Natural killer cell (primary cell): ENCODE measurements at regions not wholly inside any gene's neighbourhood (a gene's known extent, or its start where the extent isn't known, plus 50 kb on each side); places are given as distances from the start of the nearest gene placed in this dataset.

Source experiments
- ATAC-seq, 3 donors: fragments of 150-1000 bp in 2 of 3; fragments of 200-7000 bp in 1 of 3; cut with Tn5 transposase; 1 replicate in 1 of 3; 2 replicates in 2 of 3; pipeline ENCODE4 v1.10.0; 2021; ENCODE audit warnings: mild to moderate bottlenecking in 2 of 3, moderate library complexity in 2 of 3
- DNase-seq, 2 donors: peaks; one replicate each; pipeline versions ENCODE4 v3.0.0 to v3.0.0-alpha.2; 2013 to 2021; ENCODE audit warnings: mixed read lengths in 1 of 2
- H3K27ac ChIP-seq: one replicate; pipeline ENCODE4 v1.5.1; 2013; ENCODE audit warnings: mild to moderate bottlenecking, low read length
- H3K27me3 ChIP-seq: one replicate; pipeline ENCODE4 v1.6.1; 2013; ENCODE audit warnings: low read length; ENCODE audit not compliant: control insufficient read depth, insufficient read depth
- H3K36me3 ChIP-seq: one replicate; pipeline ENCODE4 v1.6.1; 2013; ENCODE audit warnings: low read length; ENCODE audit not compliant: control insufficient read depth, insufficient read depth
- H3K4me1 ChIP-seq: one replicate; pipeline ENCODE4 v1.6.1; 2013; ENCODE audit warnings: low read length; ENCODE audit not compliant: control insufficient read depth, insufficient read depth
- H3K4me3 ChIP-seq: one replicate; pipeline ENCODE4 v1.5.1; 2013; ENCODE audit warnings: low read length
- H3K9me3 ChIP-seq: one replicate; pipeline ENCODE4 v1.6.1; 2013; ENCODE audit warnings: low read length; ENCODE audit not compliant: control insufficient read depth, insufficient read depth
- H3K27ac Mint-ChIP-seq, 2 donors: one replicate each; pipeline ENCODE4 v1.8.0; 2022; ENCODE audit warnings: mild to moderate bottlenecking in 2 of 2, mixed read lengths in 2 of 2, moderate library complexity in 1 of 2
- H3K27me3 Mint-ChIP-seq, 2 donors: one replicate each; pipeline ENCODE4 v1.8.0; 2022; ENCODE audit warnings: low read depth in 2 of 2, mixed read lengths in 2 of 2
- H3K36me3 Mint-ChIP-seq: one replicate; pipeline ENCODE4 v1.8.0; 2022; ENCODE audit warnings: mixed read lengths
- H3K4me1 Mint-ChIP-seq, 2 donors: one replicate each; pipeline ENCODE4 v1.8.0; 2022; ENCODE audit warnings: mixed read lengths in 2 of 2
- H3K4me3 Mint-ChIP-seq: one replicate; pipeline ENCODE4 v1.8.0; 2022; ENCODE audit warnings: mild to moderate bottlenecking, moderate library complexity, mixed read lengths
- H3K9me3 Mint-ChIP-seq, 2 donors: one replicate each; pipeline ENCODE4 v1.8.0; 2022; ENCODE audit warnings: mixed read lengths in 2 of 2
- WGBS: methylation state at CpG from one replicate; pipeline ENCODE4 v1.1.7; 2013; ENCODE audit warnings: missing lambda C conversion rate; ENCODE audit not compliant: insufficient coverage; 5-methylcytosine and 5-hydroxymethylcytosine counted together
- intact Hi-C: fragments of 100-400 bp; cut with micrococcal nuclease; formaldehyde crosslinking; loops from one replicate; pipeline ENCODE4 v1.14.2; 2022
- TF ChIP-seq, protein P1 (sequence below): fragments of 200-600 bp; IDR thresholded peaks from one replicate; pipeline ENCODE4 v1.8.0; 2022; ENCODE audit warnings: antibody characterized with exemption

DNA sequence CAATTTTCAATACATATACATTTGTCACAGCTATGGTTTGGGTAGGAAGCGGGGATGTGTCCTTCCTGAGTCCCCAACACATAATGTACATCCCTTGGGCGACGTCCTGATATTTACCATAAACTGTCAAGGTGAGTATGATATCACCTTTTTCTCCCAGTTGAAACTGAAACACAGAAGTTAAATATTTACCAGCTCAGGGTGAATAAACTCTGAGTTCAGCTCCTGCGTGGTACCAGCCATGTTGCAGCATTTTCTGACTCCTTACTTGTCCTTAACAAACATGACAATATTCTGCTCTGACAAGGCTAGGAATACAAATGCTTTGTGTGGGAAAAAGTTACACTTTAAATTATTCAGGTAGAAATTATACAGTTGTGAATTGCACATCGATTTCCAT, 294.2 kb downstream of the TEX29 start:
- Mint-ChIP-seq H3K4me3 (no peak overlapping the region), H3K4me1 (peaks cover 7 to 8% of the 10 kb centered on the region in 2 donors), H3K27ac (no peak overlapping the region), H3K27me3 (peaks cover 0 to 6% of the 10 kb centered on the region in 2 donors), H3K36me3 (no peaks in the 10 kb centered on the region), H3K9me3 (no peaks in the 10 kb centered on the region)
- ATAC-seq (no peak), DNase-seq (no peak)
- intact Hi-C loops = no loop called here
- Histone ChIP-seq H3K36me3 (no peaks in the 10 kb centered on the region), H3K27ac (no peak overlapping the region), H3K4me1 (no peaks in the 10 kb centered on the region), H3K27me3 (no peaks in the 10 kb centered on the region), H3K9me3 (no peaks in the 10 kb centered on the region), H3K4me3 (no peak overlapping the region)
- 90% methylated on average over 4 of the region's 5 CpGs for WGBS
- TF ChIP-seq, protein P1, sequence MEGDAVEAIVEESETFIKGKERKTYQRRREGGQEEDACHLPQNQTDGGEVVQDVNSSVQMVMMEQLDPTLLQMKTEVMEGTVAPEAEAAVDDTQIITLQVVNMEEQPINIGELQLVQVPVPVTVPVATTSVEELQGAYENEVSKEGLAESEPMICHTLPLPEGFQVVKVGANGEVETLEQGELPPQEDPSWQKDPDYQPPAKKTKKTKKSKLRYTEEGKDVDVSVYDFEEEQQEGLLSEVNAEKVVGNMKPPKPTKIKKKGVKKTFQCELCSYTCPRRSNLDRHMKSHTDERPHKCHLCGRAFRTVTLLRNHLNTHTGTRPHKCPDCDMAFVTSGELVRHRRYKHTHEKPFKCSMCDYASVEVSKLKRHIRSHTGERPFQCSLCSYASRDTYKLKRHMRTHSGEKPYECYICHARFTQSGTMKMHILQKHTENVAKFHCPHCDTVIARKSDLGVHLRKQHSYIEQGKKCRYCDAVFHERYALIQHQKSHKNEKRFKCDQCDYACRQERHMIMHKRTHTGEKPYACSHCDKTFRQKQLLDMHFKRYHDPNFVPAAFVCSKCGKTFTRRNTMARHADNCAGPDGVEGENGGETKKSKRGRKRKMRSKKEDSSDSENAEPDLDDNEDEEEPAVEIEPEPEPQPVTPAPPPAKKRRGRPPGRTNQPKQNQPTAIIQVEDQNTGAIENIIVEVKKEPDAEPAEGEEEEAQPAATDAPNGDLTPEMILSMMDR = no peak

DNA sequence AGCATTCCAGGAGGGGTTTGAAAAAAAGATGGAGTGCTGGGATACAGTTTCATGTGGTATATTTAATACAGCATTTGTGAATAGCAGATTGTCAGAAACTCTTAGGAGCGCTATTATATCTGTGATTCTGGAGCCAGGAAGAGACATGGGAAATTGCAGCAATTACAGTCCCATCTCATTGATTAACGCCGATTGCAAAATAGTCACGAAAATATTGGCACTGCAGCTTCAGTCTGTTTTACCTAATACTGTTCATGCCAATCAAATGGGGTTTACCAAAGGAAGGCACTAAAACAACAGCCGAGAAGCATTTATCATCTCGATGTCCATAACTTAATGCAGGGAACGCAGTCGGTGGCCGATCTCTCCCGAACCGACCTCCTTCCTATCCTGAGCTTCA, 295.8 kb downstream of the TEX29 start:
- Mint-ChIP-seq H3K27ac (no peak overlapping the region), H3K36me3 (no peaks in the 10 kb centered on the region), H3K4me1 (no peaks in the 10 kb centered on the region), H3K9me3 (no peaks in the 10 kb centered on the region), H3K27me3 (peaks cover 0 to 6% of the 10 kb centered on the region in 2 donors), H3K4me3 (no peak overlapping the region)
- TF ChIP-seq, protein P1 = no peak
- intact Hi-C loops = no loop called here
- Histone ChIP-seq H3K4me3 (no peak overlapping the region), H3K27me3 (no peaks in the 10 kb centered on the region), H3K27ac (no peak overlapping the region), H3K4me1 (no peaks in the 10 kb centered on the region), H3K9me3 (no peaks in the 10 kb centered on the region), H3K36me3 (no peaks in the 10 kb centered on the region)
- 92% methylated on average over 11 of the region's 11 CpGs for WGBS
- ATAC-seq (no peak), DNase-seq (no peak)

DNA sequence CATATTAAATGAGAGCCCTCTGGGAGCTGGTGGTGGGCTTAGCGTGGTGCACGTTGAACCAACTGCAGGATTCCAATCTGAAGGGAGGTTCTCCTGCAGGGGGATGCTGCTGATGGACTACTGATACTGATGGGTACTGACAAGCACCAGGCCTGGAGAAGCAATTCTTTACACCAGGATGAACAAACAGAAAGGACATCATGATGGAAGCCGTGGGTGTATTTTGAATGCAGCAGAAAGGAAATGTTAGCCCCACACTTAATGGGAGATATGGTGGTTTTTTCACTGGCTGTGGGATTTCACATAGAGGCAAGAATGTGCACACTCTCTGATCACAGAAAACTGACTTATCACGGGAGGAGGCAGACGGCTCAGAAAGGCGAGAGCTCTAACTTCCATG, 299.7 kb downstream of the TEX29 start:
- Histone ChIP-seq H3K36me3 (no peaks in the 10 kb centered on the region), H3K4me1 (no peaks in the 10 kb centered on the region), H3K9me3 (no peaks in the 10 kb centered on the region), H3K4me3 (no peak overlapping the region), H3K27ac (no peak overlapping the region), H3K27me3 (no peaks in the 10 kb centered on the region)
- intact Hi-C loops = no loop called here
- H3K9me3 Mint-ChIP-seq = no peaks in the 10 kb centered on the region
- H3K36me3 Mint-ChIP-seq = no peaks in the 10 kb centered on the region
- DNase-seq (no peak), ATAC-seq (no peak)
- 90% methylated on average over 6 of the region's 6 CpGs for WGBS
- no peaks in the 10 kb centered on the region for H3K4me1 Mint-ChIP-seq
- no peak overlapping the region for H3K4me3 Mint-ChIP-seq
- H3K27ac Mint-ChIP-seq = no peak overlapping the region
- peaks cover 0 to 6% of the 10 kb centered on the region in 2 donors for H3K27me3 Mint-ChIP-seq
- TF ChIP-seq, protein P1 = no peak

DNA sequence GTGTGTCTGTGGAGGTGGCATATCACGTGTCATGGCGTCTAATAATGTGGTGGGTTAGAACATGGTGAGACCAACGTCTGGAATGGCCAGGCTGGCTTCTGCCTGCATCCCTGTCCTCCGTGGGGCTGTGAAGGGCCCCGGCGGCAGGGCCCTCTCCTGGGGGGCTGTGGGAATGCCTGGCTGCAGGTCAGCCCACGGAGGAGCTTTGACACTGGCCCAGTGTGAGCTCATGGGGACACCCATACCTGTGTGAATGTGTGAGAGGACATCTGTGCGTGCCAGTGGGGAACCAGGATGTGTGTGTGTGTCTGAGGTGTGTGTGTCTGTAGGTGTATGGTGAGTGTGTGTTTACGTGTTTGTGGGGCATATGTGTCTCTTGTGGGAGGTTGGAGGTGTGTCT, 300.1 kb downstream of the TEX29 start:
- no peaks in the 10 kb centered on the region for H3K36me3 Mint-ChIP-seq
- H3K4me1 Mint-ChIP-seq = no peaks in the 10 kb centered on the region
- Histone ChIP-seq H3K27me3 (no peaks in the 10 kb centered on the region), H3K4me1 (no peaks in the 10 kb centered on the region), H3K27ac (no peak overlapping the region), H3K36me3 (no peaks in the 10 kb centered on the region), H3K4me3 (no peak overlapping the region), H3K9me3 (no peaks in the 10 kb centered on the region)
- WGBS = 91% methylated on average over 9 of the region's 9 CpGs
- peaks cover 0 to 6% of the 10 kb centered on the region in 2 donors for H3K27me3 Mint-ChIP-seq
- DNase-seq = no peak
- intact Hi-C loops = no loop called here
- H3K9me3 Mint-ChIP-seq = no peaks in the 10 kb centered on the region
- ATAC-seq = peak in 1 of 3 donors; percentile 14
- no peak overlapping the region for H3K27ac Mint-ChIP-seq
- H3K4me3 Mint-ChIP-seq = no peak overlapping the region
- TF ChIP-seq, protein P1 = no peak
